ENCODE measurements at regions not wholly inside any gene's neighbourhood (a gene's known extent, or its start where the extent isn't known, plus 50 kb on each side); places are given as distances from the start of the nearest gene placed in this dataset.

- no peaks in the 10 kb centered on the region for H3K9me3 ChIP-seq
- no peak overlapping the region for H3K4me3 ChIP-seq
- ChIA-PET CTCF (interaction anchor here (0.6 to 8.2 kb wide), 15 partner anchors 15 to 560 kb away, joined by 3 to 55 read pairs (median 4); no protein-coding TSS in a partner anchor), POLR2A (no interaction called here)
- H3K4me1 ChIP-seq = peaks cover 11% of the 10 kb centered on the region; the same call in 2 of the 3 replicates
- H3K4me2 ChIP-seq = no peak overlapping the region
- DNase-seq (ENCODE audit: low read depth in 1 of 2, low spot score in 1 of 2) = no peak
- 70% methylated on average over 2 of the region's 2 CpGs for WGBS (ENCODE audit: missing lambda C conversion rate)
- no peak for FAIRE-seq
- TF ChIP-seq RNF2 (IDR thresholded peaks at IDR 0.05; ENCODE audit: borderline replicate concordance, low read depth) = no peak
- TF ChIP-seq, protein P1, sequence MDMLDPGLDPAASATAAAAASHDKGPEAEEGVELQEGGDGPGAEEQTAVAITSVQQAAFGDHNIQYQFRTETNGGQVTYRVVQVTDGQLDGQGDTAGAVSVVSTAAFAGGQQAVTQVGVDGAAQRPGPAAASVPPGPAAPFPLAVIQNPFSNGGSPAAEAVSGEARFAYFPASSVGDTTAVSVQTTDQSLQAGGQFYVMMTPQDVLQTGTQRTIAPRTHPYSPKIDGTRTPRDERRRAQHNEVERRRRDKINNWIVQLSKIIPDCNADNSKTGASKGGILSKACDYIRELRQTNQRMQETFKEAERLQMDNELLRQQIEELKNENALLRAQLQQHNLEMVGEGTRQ (IDR thresholded peaks at IDR 0.05) = no peak
- no peak for TF ChIP-seq EHF (CRISPR knock-in tag; IDR thresholded peaks at IDR 0.05)
- TF ChIP-seq ZSCAN20 (CRISPR knock-in tag; IDR thresholded peaks at IDR 0.05) = no peak
- TF ChIP-seq POLR2AphosphoS2 (conservative IDR thresholded peaks at IDR 0.05; ENCODE audit: low read length) = no peak
- TF ChIP-seq NR3C1 (IDR thresholded peaks at IDR 0.05) = no peak
- TF ChIP-seq ZNF302 (CRISPR knock-in tag; IDR thresholded peaks at IDR 0.05) = no peak
- TF ChIP-seq, protein P2, sequence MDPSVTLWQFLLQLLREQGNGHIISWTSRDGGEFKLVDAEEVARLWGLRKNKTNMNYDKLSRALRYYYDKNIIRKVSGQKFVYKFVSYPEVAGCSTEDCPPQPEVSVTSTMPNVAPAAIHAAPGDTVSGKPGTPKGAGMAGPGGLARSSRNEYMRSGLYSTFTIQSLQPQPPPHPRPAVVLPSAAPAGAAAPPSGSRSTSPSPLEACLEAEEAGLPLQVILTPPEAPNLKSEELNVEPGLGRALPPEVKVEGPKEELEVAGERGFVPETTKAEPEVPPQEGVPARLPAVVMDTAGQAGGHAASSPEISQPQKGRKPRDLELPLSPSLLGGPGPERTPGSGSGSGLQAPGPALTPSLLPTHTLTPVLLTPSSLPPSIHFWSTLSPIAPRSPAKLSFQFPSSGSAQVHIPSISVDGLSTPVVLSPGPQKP (IDR thresholded peaks at IDR 0.05; ENCODE audit: low read depth, low read length) = no peak
- no peak for TF ChIP-seq MAZ (IDR thresholded peaks at IDR 0.05; ENCODE audit: borderline replicate concordance, low read depth, low read length)
- TF ChIP-seq RARB (CRISPR knock-in tag; IDR thresholded peaks at IDR 0.05) = no peak
- no peak for TF ChIP-seq E2F6 (IDR thresholded peaks at IDR 0.05; ENCODE audit: borderline replicate concordance, low read depth)
- TF ChIP-seq ZFP36 (IDR thresholded peaks at IDR 0.05; ENCODE audit: borderline replicate concordance, partially characterized antibody) = no peak
- no peak for ATAC-seq
- no peak overlapping the region for H3K27ac ChIP-seq
Observed at GRCh38 chr18:70455731-70456130, 166.9 kb downstream of the SOCS6 start.

DNA sequence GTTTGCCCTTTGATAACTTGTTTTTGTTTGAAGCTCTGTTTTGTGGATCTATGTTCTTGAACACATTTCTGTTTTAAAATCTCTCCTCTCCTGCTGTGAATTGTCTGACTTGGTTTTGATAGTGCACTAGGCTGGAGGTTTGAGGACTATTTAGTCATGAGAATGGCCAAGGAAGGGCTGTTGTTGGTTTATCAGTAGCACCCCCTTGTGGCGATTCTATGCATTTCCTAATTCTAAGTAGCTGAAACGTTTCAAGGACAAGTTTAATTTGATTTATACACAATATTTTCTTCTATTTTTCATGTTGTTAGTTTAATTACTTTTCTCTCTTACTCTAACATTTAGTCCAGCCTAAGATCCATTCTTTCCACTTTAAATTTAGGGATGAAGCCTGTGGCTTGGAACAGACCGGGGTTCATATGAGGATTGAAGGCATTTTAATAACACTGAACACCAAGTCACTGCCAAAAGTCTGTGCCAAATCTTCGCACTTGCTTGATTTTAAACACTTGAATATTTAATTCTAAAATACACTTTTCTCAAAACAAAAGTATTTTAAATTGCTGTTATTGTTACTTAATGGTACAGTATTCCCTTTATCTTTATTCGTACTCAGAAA, 166.0 kb downstream of the SOCS6 start:
- ChIA-PET CTCF (interaction anchor here (0.6 to 8.2 kb wide), 26 partner anchors 8 to 369 kb away, joined by 3 to 55 read pairs (median 4); no protein-coding TSS in a partner anchor), POLR2A (interaction anchor here (0.5 to 0.8 kb wide), 2 partner anchors 91 to 249 kb away, joined by 3 to 6 read pairs; partner anchors contain the start of gene RTTN)
- Histone ChIP-seq H3K9me3 (no peaks in the 10 kb centered on the region), H3K4me3 (no peak overlapping the region), H3K27ac (peak overlapping the region; percentile 50 to 74), H3K4me2 (0 out of 3 replicates have a peak overlapping the region, but pooled peaks have one; percentile 3), H3K4me1 (peaks cover 19% of the 10 kb centered on the region)
- ATAC-seq (peak; percentile 71 to 85), FAIRE-seq (peak; percentile 32), DNase-seq (ENCODE audit: low read depth in 1 of 2, low spot score in 1 of 2) (peak; percentile 38 to 76)
- TF ChIP-seq, protein P3, sequence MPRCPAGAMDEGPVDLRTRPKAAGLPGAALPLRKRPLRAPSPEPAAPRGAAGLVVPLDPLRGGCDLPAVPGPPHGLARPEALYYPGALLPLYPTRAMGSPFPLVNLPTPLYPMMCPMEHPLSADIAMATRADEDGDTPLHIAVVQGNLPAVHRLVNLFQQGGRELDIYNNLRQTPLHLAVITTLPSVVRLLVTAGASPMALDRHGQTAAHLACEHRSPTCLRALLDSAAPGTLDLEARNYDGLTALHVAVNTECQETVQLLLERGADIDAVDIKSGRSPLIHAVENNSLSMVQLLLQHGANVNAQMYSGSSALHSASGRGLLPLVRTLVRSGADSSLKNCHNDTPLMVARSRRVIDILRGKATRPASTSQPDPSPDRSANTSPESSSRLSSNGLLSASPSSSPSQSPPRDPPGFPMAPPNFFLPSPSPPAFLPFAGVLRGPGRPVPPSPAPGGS (IDR thresholded peaks at IDR 0.05) = no peak
- TF ChIP-seq RAD21 (conservative IDR thresholded peaks at IDR 0.05 in 1 of 2, IDR thresholded peaks at IDR 0.05 in 1 of 2) = peak; percentile 83 to 87
- peak; percentile 71 for TF ChIP-seq SMC3 (IDR thresholded peaks at IDR 0.05)
- TF ChIP-seq, protein P4, sequence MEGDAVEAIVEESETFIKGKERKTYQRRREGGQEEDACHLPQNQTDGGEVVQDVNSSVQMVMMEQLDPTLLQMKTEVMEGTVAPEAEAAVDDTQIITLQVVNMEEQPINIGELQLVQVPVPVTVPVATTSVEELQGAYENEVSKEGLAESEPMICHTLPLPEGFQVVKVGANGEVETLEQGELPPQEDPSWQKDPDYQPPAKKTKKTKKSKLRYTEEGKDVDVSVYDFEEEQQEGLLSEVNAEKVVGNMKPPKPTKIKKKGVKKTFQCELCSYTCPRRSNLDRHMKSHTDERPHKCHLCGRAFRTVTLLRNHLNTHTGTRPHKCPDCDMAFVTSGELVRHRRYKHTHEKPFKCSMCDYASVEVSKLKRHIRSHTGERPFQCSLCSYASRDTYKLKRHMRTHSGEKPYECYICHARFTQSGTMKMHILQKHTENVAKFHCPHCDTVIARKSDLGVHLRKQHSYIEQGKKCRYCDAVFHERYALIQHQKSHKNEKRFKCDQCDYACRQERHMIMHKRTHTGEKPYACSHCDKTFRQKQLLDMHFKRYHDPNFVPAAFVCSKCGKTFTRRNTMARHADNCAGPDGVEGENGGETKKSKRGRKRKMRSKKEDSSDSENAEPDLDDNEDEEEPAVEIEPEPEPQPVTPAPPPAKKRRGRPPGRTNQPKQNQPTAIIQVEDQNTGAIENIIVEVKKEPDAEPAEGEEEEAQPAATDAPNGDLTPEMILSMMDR (IDR thresholded peaks at IDR 0.05) = peak; percentile 85
- 33% methylated on average over 5 of the region's 5 CpGs for WGBS (ENCODE audit: missing lambda C conversion rate)
